ENCODE measurements at regions not wholly inside any gene's neighbourhood (a gene's known extent, or its start where the extent isn't known, plus 50 kb on each side); places are given as distances from the start of the nearest gene placed in this dataset.
"Not testable (repeated sequence)": the region's sequence is repeated elsewhere in the genome, so short reads cannot be mapped to it uniquely, and the experiment has no call there.

- no peaks in the 10 kb centered on the region for H3K4me1 ChIP-seq
- TF ChIP-seq EP300 (IDR thresholded peaks at IDR 0.05) (no peak), CTCF (IDR thresholded peaks at IDR 0.05) (no peak), POLR2A (IDR thresholded peaks at IDR 0.05) (no peak), POLR2AphosphoS5 (IDR thresholded peaks at IDR 0.05) (no peak)
- DNase-seq: peak in 1 of 2 donors; percentile 29
- H3K27me3 ChIP-seq: no peaks in the 10 kb centered on the region
- intact Hi-C loops (cut with DNase I; ENCODE audit: low total_unique reads): no loop called here
- no peak overlapping the region for H3K4me3 ChIP-seq
- H3K9me3 ChIP-seq: no peaks in the 10 kb centered on the region
- H3K27ac ChIP-seq: no peak overlapping the region
- WGBS, 5 donors: 66 to 84% (median 80%) methylated on average over 5 of the region's 5 CpGs
- H3K36me3 ChIP-seq: no peaks in the 10 kb centered on the region
Observed at GRCh38 chr5:57929271-57929670, 446.7 kb upstream of the ACTBL2 start.

GRCh38 chr5:57923094-57923493 is 440.5 kb upstream of the ACTBL2 start:
- not testable (repeated sequence) for H3K36me3 ChIP-seq, H3K27me3 ChIP-seq
- WGBS, 5 donors: 80 to 89% (median 84%) methylated on average over 5 to 6 of the region's 6 CpGs

GRCh38 chr5:57917004-57917403 is 434.4 kb upstream of the ACTBL2 start:
- H3K27ac ChIP-seq: no peak overlapping the region
- no peak overlapping the region for H3K4me3 ChIP-seq
- DNase-seq: no peak
- H3K4me1 ChIP-seq: no peaks in the 10 kb centered on the region
- intact Hi-C loops (cut with DNase I; ENCODE audit: low total_unique reads): no loop called here
- TF ChIP-seq POLR2AphosphoS5 (IDR thresholded peaks at IDR 0.05): no peak
- no peak for TF ChIP-seq EP300 (IDR thresholded peaks at IDR 0.05)
- TF ChIP-seq POLR2A (IDR thresholded peaks at IDR 0.05): no peak
- no peak for TF ChIP-seq CTCF (IDR thresholded peaks at IDR 0.05)
- H3K27me3 ChIP-seq: no peaks in the 10 kb centered on the region
- H3K9me3 ChIP-seq: no peaks in the 10 kb centered on the region
- 48 to 71% (median 50%) methylated on average over 2 of the region's 2 CpGs for WGBS, 5 donors
- H3K36me3 ChIP-seq: no peaks in the 10 kb centered on the region

More at GRCh38 chr5:57923094-57923493, 440.5 kb upstream of the ACTBL2 start:
- DNase-seq; intact Hi-C loops (cut with DNase I; ENCODE audit: low total_unique reads); H3K4me1 ChIP-seq; H3K27ac ChIP-seq; H3K4me3 ChIP-seq: not testable (repeated sequence)
- H3K9me3 ChIP-seq: peaks cover 0 to 13% (median 3%) of the 10 kb centered on the region in 4 donors

- H3K4me1 ChIP-seq: no peaks in the 10 kb centered on the region
- intact Hi-C loops (cut with DNase I; ENCODE audit: low total_unique reads): no loop called here
- no peaks in the 10 kb centered on the region for H3K36me3 ChIP-seq
- H3K4me3 ChIP-seq: no peak overlapping the region
- no peak overlapping the region for H3K27ac ChIP-seq
- no peaks in the 10 kb centered on the region for H3K27me3 ChIP-seq
- H3K9me3 ChIP-seq: no peaks in the 10 kb centered on the region
- WGBS, 5 donors: 49 to 67% (median 58%) methylated on average over 3 of the region's 3 CpGs
- TF ChIP-seq EP300 (IDR thresholded peaks at IDR 0.05): no peak
- TF ChIP-seq POLR2AphosphoS5 (IDR thresholded peaks at IDR 0.05): no peak
- TF ChIP-seq CTCF (IDR thresholded peaks at IDR 0.05): no peak
- no peak for TF ChIP-seq POLR2A (IDR thresholded peaks at IDR 0.05)
- DNase-seq: no peak
Observed at GRCh38 chr5:57915536-57915935, 432.9 kb upstream of the ACTBL2 start.

- Histone ChIP-seq H3K36me3 (no peaks in the 10 kb centered on the region), H3K4me1 (no peaks in the 10 kb centered on the region), H3K4me3 (no peak overlapping the region), H3K27me3 (no peaks in the 10 kb centered on the region), H3K9me3 (no peaks in the 10 kb centered on the region), H3K27ac (no peak overlapping the region)
- DNase-seq: no peak
- intact Hi-C loops (cut with DNase I; ENCODE audit: low total_unique reads): no loop called here
- WGBS, 5 donors: 52 to 65% (median 61%) methylated on average over 2 of the region's 2 CpGs
- TF ChIP-seq POLR2AphosphoS5 (IDR thresholded peaks at IDR 0.05) (no peak), CTCF (IDR thresholded peaks at IDR 0.05) (no peak), EP300 (IDR thresholded peaks at IDR 0.05) (no peak), POLR2A (IDR thresholded peaks at IDR 0.05) (no peak)
Observed at GRCh38 chr5:57911438-57911837, 428.8 kb upstream of the ACTBL2 start.

Measured in stomach (tissue), 8 donors.